ENCODE measurements at regions not wholly inside any gene's neighbourhood (a gene's known extent, or its start where the extent isn't known, plus 50 kb on each side); places are given as distances from the start of the nearest gene placed in this dataset.

DNA sequence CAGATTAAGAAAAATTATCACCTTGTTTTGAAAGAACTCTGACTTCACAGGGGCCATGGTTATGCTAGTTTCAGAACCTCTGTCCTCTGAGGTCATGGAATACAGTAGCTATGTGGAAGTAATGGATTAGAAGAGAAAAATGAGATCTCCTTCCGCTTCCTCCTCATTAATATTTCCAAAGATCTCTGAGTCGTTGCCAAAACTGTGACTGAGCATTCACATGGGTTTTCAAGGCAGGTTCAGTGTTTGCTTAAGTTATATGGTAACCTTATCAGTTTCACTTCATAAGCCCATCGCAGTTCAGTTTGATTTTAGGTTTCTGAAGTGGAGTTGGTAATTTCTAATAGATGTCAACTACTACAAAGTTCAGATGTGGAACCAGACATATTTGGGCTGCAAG, 321.2 kb upstream of the SOX9 start:
- TF ChIP-seq, protein P1, sequence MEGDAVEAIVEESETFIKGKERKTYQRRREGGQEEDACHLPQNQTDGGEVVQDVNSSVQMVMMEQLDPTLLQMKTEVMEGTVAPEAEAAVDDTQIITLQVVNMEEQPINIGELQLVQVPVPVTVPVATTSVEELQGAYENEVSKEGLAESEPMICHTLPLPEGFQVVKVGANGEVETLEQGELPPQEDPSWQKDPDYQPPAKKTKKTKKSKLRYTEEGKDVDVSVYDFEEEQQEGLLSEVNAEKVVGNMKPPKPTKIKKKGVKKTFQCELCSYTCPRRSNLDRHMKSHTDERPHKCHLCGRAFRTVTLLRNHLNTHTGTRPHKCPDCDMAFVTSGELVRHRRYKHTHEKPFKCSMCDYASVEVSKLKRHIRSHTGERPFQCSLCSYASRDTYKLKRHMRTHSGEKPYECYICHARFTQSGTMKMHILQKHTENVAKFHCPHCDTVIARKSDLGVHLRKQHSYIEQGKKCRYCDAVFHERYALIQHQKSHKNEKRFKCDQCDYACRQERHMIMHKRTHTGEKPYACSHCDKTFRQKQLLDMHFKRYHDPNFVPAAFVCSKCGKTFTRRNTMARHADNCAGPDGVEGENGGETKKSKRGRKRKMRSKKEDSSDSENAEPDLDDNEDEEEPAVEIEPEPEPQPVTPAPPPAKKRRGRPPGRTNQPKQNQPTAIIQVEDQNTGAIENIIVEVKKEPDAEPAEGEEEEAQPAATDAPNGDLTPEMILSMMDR (IDR thresholded peaks at IDR 0.05; ENCODE audit: control extremely low read depth in 1 of 3, insufficient read depth in 1 of 3, low read depth in 1 of 3, low read length in 3 of 3), result no peak
- no peak for TF ChIP-seq CREB1 (IDR thresholded peaks at IDR 0.05)
